ENCODE measurements at regions not wholly inside any gene's neighbourhood (a gene's known extent, or its start where the extent isn't known, plus 50 kb on each side); places are given as distances from the start of the nearest gene placed in this dataset.

DNA sequence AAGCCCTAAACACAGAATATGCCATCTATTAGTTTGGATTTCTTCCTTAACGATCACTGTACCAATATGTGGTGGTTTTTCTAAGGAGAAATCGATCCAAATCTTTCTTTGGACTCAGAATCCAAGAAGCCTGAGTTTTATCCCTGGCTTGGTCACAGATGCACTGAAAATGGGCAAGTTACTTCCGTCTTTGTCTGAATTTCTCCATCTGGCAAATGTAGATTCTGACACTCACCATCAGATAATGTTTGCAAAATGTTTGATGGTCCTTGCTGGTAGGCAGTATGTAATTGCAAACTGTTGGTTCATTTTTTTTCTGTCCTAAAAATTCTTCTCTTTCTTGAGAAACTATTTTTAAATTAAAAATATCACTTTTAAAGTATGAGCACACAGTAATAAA lies 115.0 kb downstream of the TSEN15 start:
- H3K79me2 ChIP-seq (ENCODE audit: control insufficient read depth, insufficient read depth, low read length): no peaks in the 10 kb centered on the region
- no peaks in the 10 kb centered on the region; the same call in 2 of the 3 replicates for H3K9me3 ChIP-seq (replicated peaks; ENCODE audit: control insufficient read depth, insufficient read depth, low read length)
- ChIA-PET CTCF (no interaction called here), RAD21 (ENCODE audit: unreplicated experiment) (no interaction called here), POLR2A (no interaction called here), SMC1A (ENCODE audit: uncharacterized antibody, unreplicated experiment) (interaction anchor here (1.1 kb wide), 1 partner anchor 42 kb away, joined by 3 read pairs; no protein-coding TSS in a partner anchor)
- no peak overlapping the region for H3K4me2 ChIP-seq (ENCODE audit: control insufficient read depth, insufficient read depth)
- no peak for DNase-seq (ENCODE audit: low read depth, low spot score)
- peaks cover 23% of the 10 kb centered on the region for H3K4me1 ChIP-seq (ENCODE audit: control insufficient read depth, insufficient read depth, low read length)
- no peak overlapping the region for H3K9ac ChIP-seq (ENCODE audit: control insufficient read depth, insufficient read depth, low read length)
- TF ChIP-seq ZNF24 (IDR thresholded peaks at IDR 0.05) (no peak), RAD51 (IDR thresholded peaks at IDR 0.05) (no peak), SIX5 (IDR thresholded peaks at IDR 0.05; ENCODE audit: low read depth, low read length, severe bottlenecking) (no peak), KAT2A (conservative IDR thresholded peaks at IDR 0.05; ENCODE audit: control insufficient read depth, low read depth, low read length) (no peak), ESRRA (IDR thresholded peaks at IDR 0.05; ENCODE audit: low read length) (no peak), PAX8 (IDR thresholded peaks at IDR 0.05) (no peak), SIN3A (IDR thresholded peaks at IDR 0.05; ENCODE audit: low read depth, low read length) (no peak), CREM (IDR thresholded peaks at IDR 0.05; ENCODE audit: low read depth) (no peak), TCF7 (IDR thresholded peaks at IDR 0.05; ENCODE audit: borderline replicate concordance) (no peak), MTA2 (IDR thresholded peaks at IDR 0.05; ENCODE audit: low read depth) (no peak), DPF2 (IDR thresholded peaks at IDR 0.05) (no peak), LARP7 (IDR thresholded peaks at IDR 0.05) (no peak), NFYB (IDR thresholded peaks at IDR 0.05; ENCODE audit: insufficient read depth, low read depth, low read length) (no peak), STAT1 (conservative IDR thresholded peaks at IDR 0.05) (no peak)
- TF ChIP-seq, protein P1, sequence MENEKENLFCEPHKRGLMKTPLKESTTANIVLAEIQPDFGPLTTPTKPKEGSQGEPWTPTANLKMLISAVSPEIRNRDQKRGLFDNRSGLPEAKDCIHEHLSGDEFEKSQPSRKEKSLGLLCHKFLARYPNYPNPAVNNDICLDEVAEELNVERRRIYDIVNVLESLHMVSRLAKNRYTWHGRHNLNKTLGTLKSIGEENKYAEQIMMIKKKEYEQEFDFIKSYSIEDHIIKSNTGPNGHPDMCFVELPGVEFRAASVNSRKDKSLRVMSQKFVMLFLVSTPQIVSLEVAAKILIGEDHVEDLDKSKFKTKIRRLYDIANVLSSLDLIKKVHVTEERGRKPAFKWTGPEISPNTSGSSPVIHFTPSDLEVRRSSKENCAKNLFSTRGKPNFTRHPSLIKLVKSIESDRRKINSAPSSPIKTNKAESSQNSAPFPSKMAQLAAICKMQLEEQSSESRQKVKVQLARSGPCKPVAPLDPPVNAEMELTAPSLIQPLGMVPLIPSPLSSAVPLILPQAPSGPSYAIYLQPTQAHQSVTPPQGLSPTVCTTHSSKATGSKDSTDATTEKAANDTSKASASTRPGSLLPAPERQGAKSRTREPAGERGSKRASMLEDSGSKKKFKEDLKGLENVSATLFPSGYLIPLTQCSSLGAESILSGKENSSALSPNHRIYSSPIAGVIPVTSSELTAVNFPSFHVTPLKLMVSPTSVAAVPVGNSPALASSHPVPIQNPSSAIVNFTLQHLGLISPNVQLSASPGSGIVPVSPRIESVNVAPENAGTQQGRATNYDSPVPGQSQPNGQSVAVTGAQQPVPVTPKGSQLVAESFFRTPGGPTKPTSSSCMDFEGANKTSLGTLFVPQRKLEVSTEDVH (IDR thresholded peaks at IDR 0.05; ENCODE audit: low read depth, partially characterized antibody): no peak
- TF ChIP-seq, protein P2, sequence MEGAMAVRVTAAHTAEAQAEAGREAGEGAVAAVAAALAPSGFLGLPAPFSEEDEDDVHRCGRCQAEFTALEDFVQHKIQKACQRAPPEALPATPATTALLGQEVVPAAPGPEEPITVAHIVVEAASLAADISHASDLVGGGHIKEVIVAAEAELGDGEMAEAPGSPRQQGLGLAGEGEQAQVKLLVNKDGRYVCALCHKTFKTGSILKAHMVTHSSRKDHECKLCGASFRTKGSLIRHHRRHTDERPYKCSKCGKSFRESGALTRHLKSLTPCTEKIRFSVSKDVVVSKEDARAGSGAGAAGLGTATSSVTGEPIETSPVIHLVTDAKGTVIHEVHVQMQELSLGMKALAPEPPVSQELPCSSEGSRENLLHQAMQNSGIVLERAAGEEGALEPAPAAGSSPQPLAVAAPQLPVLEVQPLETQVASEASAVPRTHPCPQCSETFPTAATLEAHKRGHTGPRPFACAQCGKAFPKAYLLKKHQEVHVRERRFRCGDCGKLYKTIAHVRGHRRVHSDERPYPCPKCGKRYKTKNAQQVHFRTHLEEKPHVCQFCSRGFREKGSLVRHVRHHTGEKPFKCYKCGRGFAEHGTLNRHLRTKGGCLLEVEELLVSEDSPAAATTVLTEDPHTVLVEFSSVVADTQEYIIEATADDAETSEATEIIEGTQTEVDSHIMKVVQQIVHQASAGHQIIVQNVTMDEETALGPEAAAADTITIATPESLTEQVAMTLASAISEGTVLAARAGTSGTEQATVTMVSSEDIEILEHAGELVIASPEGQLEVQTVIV (IDR thresholded peaks at IDR 0.05; ENCODE audit: borderline replicate concordance, partially characterized antibody): no peak
- TF ChIP-seq, protein P3, sequence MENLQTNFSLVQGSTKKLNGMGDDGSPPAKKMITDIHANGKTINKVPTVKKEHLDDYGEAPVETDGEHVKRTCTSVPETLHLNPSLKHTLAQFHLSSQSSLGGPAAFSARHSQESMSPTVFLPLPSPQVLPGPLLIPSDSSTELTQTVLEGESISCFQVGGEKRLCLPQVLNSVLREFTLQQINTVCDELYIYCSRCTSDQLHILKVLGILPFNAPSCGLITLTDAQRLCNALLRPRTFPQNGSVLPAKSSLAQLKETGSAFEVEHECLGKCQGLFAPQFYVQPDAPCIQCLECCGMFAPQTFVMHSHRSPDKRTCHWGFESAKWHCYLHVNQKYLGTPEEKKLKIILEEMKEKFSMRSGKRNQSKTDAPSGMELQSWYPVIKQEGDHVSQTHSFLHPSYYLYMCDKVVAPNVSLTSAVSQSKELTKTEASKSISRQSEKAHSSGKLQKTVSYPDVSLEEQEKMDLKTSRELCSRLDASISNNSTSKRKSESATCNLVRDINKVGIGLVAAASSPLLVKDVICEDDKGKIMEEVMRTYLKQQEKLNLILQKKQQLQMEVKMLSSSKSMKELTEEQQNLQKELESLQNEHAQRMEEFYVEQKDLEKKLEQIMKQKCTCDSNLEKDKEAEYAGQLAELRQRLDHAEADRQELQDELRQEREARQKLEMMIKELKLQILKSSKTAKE (IDR thresholded peaks at IDR 0.05; ENCODE audit: low read depth, poor library complexity, severe bottlenecking): no peak
- no peaks in the 10 kb centered on the region for H3K36me3 ChIP-seq (ENCODE audit: control insufficient read depth in 2 of 2, insufficient read depth in 2 of 2, low read length in 1 of 2)
- 36% methylated on average over 3 of the region's 3 CpGs for WGBS (ENCODE audit: insufficient coverage, insufficient replicate concordance, low lambda C conversion rate, missing lambda C conversion rate)
- no TSS peak for BruUV-seq (replicated peaks)
- no peak overlapping the region for H3K27ac ChIP-seq (ENCODE audit: control insufficient read depth, insufficient read depth)
- no peak for FAIRE-seq
- H2AFZ ChIP-seq (ENCODE audit: control insufficient read depth, low read depth, low read length): no peak overlapping the region
- no peak for ATAC-seq
- no peaks in the 10 kb centered on the region; the same call in 1 of the 2 replicates for H4K20me1 ChIP-seq (ENCODE audit: control insufficient read depth, insufficient read depth)
- intact Hi-C loops (cut with micrococcal nuclease; ENCODE audit: unreplicated experiment): no loop called here
- H3K27me3 ChIP-seq (replicated peaks in 1 of 2; ENCODE audit: control insufficient read depth in 2 of 2, insufficient read depth in 2 of 2, low read length in 1 of 2): no peaks in the 10 kb centered on the region
- no peak overlapping the region for H3K4me3 ChIP-seq
- in situ Hi-C loops (cut with MboI): no loop called here

Measured in GM12878 (cell line).